Osteoblast (primary cell): ENCODE measurements at regions not wholly inside any gene's neighbourhood (a gene's known extent, or its start where the extent isn't known, plus 50 kb on each side); places are given as distances from the start of the nearest gene placed in this dataset.

ENCODE experiments used
- DNase-seq: peaks from one replicate; pipeline ENCODE4 v3.0.0; 2011; ENCODE audit warnings: low spot score, mixed read lengths; ENCODE audit not compliant: insufficient read length; ENCODE audit errors: missing footprints
- H2AFZ ChIP-seq: 2 replicates; pipeline ENCODE4 v1.6.0; 2011; ENCODE audit warnings: mild to moderate bottlenecking, low read length
- H3K27ac ChIP-seq: 2 replicates; pipeline ENCODE4 v1.5.1; 2011; ENCODE audit warnings: mild to moderate bottlenecking, low read depth, low read length, moderate library complexity
- H3K27me3 ChIP-seq: 2 replicates; pipeline ENCODE4 v1.6.0; 2012; ENCODE audit warnings: mild to moderate bottlenecking, control low read depth, inconsistent platforms, low read length, moderate library complexity; ENCODE audit not compliant: insufficient read depth
- H3K36me3 ChIP-seq: 2 replicates; pipeline ENCODE4 v1.5.1; 2011; ENCODE audit warnings: mild to moderate bottlenecking, low read length, control low read depth, moderate library complexity; ENCODE audit not compliant: insufficient read depth
- H3K4me1 ChIP-seq: 2 replicates; pipeline ENCODE4 v1.5.1; 2011; ENCODE audit warnings: mild to moderate bottlenecking, low read length, control low read depth, moderate library complexity; ENCODE audit not compliant: insufficient read depth
- H3K4me2 ChIP-seq: 2 replicates; pipeline ENCODE4 v1.6.0; 2011; ENCODE audit warnings: mild to moderate bottlenecking, low read length; ENCODE audit not compliant: insufficient read depth
- H3K4me3 ChIP-seq: fragments of 200-600 bp; sonication (generic); 3 replicates; pipeline ENCODE4 v1.5.1; 2012; ENCODE audit warnings: mild to moderate bottlenecking, low read length, inconsistent platforms; ENCODE audit not compliant: insufficient read depth
- H3K79me2 ChIP-seq: 2 replicates; pipeline ENCODE4 v1.6.0; 2012; ENCODE audit warnings: mild to moderate bottlenecking, low read length, control low read depth, inconsistent platforms; ENCODE audit not compliant: insufficient read depth
- H3K9me3 ChIP-seq: 2 replicates; pipeline ENCODE4 v1.5.1; 2011; ENCODE audit warnings: low read depth, low read length, control low read depth
- H4K20me1 ChIP-seq: 2 replicates; pipeline ENCODE4 v1.6.0; 2012; ENCODE audit warnings: mild to moderate bottlenecking, low read length, control low read depth; ENCODE audit not compliant: insufficient read depth
- TF ChIP-seq, protein P1 (sequence below): IDR thresholded peaks from 2 replicates; pipeline ENCODE4 v1.5.1; 2011; ENCODE audit warnings: mild to moderate bottlenecking, low read depth, low read length, moderate library complexity; ENCODE audit errors: extremely low read depth

- H3K4me2 ChIP-seq, result no peak overlapping the region
- no peak overlapping the region for H3K27ac ChIP-seq
- H3K4me3 ChIP-seq, result no peak overlapping the region
- no peaks in the 10 kb centered on the region for H3K27me3 ChIP-seq
- no peak for DNase-seq
- TF ChIP-seq, protein P1, sequence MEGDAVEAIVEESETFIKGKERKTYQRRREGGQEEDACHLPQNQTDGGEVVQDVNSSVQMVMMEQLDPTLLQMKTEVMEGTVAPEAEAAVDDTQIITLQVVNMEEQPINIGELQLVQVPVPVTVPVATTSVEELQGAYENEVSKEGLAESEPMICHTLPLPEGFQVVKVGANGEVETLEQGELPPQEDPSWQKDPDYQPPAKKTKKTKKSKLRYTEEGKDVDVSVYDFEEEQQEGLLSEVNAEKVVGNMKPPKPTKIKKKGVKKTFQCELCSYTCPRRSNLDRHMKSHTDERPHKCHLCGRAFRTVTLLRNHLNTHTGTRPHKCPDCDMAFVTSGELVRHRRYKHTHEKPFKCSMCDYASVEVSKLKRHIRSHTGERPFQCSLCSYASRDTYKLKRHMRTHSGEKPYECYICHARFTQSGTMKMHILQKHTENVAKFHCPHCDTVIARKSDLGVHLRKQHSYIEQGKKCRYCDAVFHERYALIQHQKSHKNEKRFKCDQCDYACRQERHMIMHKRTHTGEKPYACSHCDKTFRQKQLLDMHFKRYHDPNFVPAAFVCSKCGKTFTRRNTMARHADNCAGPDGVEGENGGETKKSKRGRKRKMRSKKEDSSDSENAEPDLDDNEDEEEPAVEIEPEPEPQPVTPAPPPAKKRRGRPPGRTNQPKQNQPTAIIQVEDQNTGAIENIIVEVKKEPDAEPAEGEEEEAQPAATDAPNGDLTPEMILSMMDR, result no peak
- no peak overlapping the region for H2AFZ ChIP-seq
- no peaks in the 10 kb centered on the region for H3K9me3 ChIP-seq
- no peaks in the 10 kb centered on the region for H3K36me3 ChIP-seq
- H4K20me1 ChIP-seq, result no peaks in the 10 kb centered on the region
- no peaks in the 10 kb centered on the region for H3K79me2 ChIP-seq
- no peaks in the 10 kb centered on the region for H3K4me1 ChIP-seq
Observed at GRCh38 chr6:163994566-163994965, 580.0 kb downstream of the QKI start.

DNA sequence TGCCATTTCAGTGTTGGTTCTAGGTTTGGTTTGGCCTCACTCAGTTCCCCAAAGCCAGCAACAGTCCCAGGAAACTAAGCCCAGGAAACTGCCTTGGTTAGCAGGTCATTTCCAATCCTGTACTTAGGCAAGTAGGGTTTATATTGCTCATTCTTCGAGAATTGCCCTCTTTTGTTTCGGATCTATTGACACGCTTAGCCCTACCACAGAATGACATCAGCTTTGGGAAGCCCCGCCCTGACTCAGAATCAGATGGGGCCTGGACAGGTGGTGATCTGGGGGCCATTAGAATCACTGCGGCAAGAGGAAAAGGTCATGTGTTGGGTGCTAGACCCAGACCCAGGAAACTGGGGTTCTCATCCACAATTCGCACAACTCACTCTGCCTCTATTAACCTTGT lies 578.2 kb downstream of the QKI start:
- no peak for DNase-seq
- H2AFZ ChIP-seq, result no peak overlapping the region
- no peak overlapping the region for H3K4me2 ChIP-seq

GRCh38 chr6:163992056-163992455 lies 577.5 kb downstream of the QKI start:
- H3K79me2 ChIP-seq, result no peaks in the 10 kb centered on the region
- no peaks in the 10 kb centered on the region for H3K9me3 ChIP-seq
- no peaks in the 10 kb centered on the region for H3K36me3 ChIP-seq
- H3K27me3 ChIP-seq, result no peaks in the 10 kb centered on the region
- H2AFZ ChIP-seq, result no peak overlapping the region
- no peak for DNase-seq
- no peaks in the 10 kb centered on the region for H4K20me1 ChIP-seq
- no peak overlapping the region for H3K27ac ChIP-seq
- H3K4me3 ChIP-seq, result no peak overlapping the region
- H3K4me2 ChIP-seq, result no peak overlapping the region
- H3K4me1 ChIP-seq, result no peaks in the 10 kb centered on the region
- TF ChIP-seq, protein P1, result no peak

More for the DNA sequence above, 578.2 kb downstream of the QKI start:
- H3K4me1 ChIP-seq, result no peaks in the 10 kb centered on the region
- no peak overlapping the region for H3K4me3 ChIP-seq
- H3K9me3 ChIP-seq, result no peaks in the 10 kb centered on the region
- H4K20me1 ChIP-seq, result no peaks in the 10 kb centered on the region
- no peaks in the 10 kb centered on the region for H3K36me3 ChIP-seq
- no peaks in the 10 kb centered on the region for H3K27me3 ChIP-seq
- no peaks in the 10 kb centered on the region for H3K79me2 ChIP-seq
- no peak overlapping the region for H3K27ac ChIP-seq
- TF ChIP-seq, protein P1, result no peak

- Histone ChIP-seq H3K36me3 (no peaks in the 10 kb centered on the region), H3K27me3 (no peaks in the 10 kb centered on the region), H3K9me3 (no peaks in the 10 kb centered on the region), H4K20me1 (no peaks in the 10 kb centered on the region), H3K79me2 (no peaks in the 10 kb centered on the region), H2AFZ (no peak overlapping the region), H3K4me2 (no peak overlapping the region), H3K4me3 (no peak overlapping the region), H3K27ac (no peak overlapping the region), H3K4me1 (no peaks in the 10 kb centered on the region)
- TF ChIP-seq, protein P1, result no peak
- no peak for DNase-seq
Observed at GRCh38 chr6:163991321-163991720, 576.8 kb downstream of the QKI start.
